ENCODE measurements at regions not wholly inside any gene's neighbourhood (a gene's known extent, or its start where the extent isn't known, plus 50 kb on each side); places are given as distances from the start of the nearest gene placed in this dataset.

DNA sequence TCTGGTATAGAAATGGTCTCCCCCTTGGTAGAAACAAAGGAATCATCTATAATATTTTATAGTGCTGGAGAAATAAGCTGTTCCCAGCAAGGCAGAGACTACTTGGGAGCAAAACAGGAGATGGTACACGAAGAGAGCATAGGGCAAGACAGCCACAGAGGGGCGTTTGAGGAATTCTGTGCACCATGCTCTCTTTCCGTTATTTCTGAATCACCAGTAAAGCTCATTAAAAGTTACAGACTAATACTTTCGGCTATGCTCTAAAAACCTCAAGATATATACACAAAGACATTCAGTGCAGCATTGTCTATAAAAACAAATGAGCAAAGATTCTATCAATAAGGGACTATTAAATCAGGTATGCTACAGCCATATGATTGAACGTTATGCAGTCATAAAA is 68.5 kb upstream of the FHIP2A start:
- no peak overlapping the region for H3K14ac ChIP-seq (ENCODE audit: insufficient read length)
- no peak overlapping the region for H4K91ac ChIP-seq (replicated peaks; ENCODE audit: insufficient read length, low read length)
- no peak overlapping the region for H3K27ac ChIP-seq (ENCODE audit: low read depth, low read length)
- H3K27me3 ChIP-seq (replicated peaks in 1 of 4; ENCODE audit: control insufficient read depth in 3 of 4, extremely low read depth in 1 of 4, insufficient read depth in 3 of 4, low read length in 3 of 4), result no peaks in the 10 kb centered on the region
- H2BK15ac ChIP-seq (ENCODE audit: low read length), result no peak overlapping the region
- 88% methylated on average over 5 of the region's 5 CpGs; no CpG with 5 or more reads in 1 of the 2 experiments for WGBS, 2 experiments (ENCODE audit: extremely low coverage in 1 of 2, insufficient coverage in 1 of 2, insufficient read length in 1 of 2, insufficient replicate concordance in 2 of 2, low coverage in 1 of 2, low lambda C conversion rate in 2 of 2, missing lambda C conversion rate in 1 of 2)
- no peak overlapping the region for H3K23ac ChIP-seq (ENCODE audit: insufficient read length)
- H3K79me2 ChIP-seq (ENCODE audit: control insufficient read depth in 1 of 2, insufficient read depth in 2 of 2, low read length in 2 of 2), result no peaks in the 10 kb centered on the region
- no peak overlapping the region for H2BK120ac ChIP-seq (replicated peaks; ENCODE audit: low read depth, low read length)
- H3K4me1 ChIP-seq (replicated peaks in 1 of 4; ENCODE audit: control insufficient read depth in 3 of 4, insufficient read depth in 4 of 4, low read length in 3 of 4), result no peaks in the 10 kb centered on the region
- H2AFZ ChIP-seq (ENCODE audit: low read length), result no peak overlapping the region
- H3K23me2 ChIP-seq (ENCODE audit: low read depth, low read length), result no peaks in the 10 kb centered on the region
- no peaks in the 10 kb centered on the region for H3K36me3 ChIP-seq (ENCODE audit: control insufficient read depth in 2 of 4, insufficient read depth in 4 of 4, low read length in 3 of 4)
- FAIRE-seq (no peak), DNase-seq (ENCODE audit: low read depth in 1 of 2, low spot score in 2 of 2) (no peak)
- no peak overlapping the region for H2BK5ac ChIP-seq (ENCODE audit: low read depth, low read length)
- H4K20me1 ChIP-seq (replicated peaks in 1 of 2; ENCODE audit: control insufficient read depth in 1 of 2, insufficient read depth in 2 of 2, low read length in 2 of 2), result no peaks in the 10 kb centered on the region
- H3K79me1 ChIP-seq (ENCODE audit: low read depth, low read length), result no peaks in the 10 kb centered on the region
- no peak overlapping the region for H3K4ac ChIP-seq (replicated peaks; ENCODE audit: insufficient read length, low read depth, low read length)
- H3K9ac ChIP-seq (replicated peaks in 1 of 4; ENCODE audit: extremely low read depth in 1 of 4, low read depth in 3 of 4, low read length in 3 of 4), result no peak overlapping the region
- no peaks in the 10 kb centered on the region for H3K9me3 ChIP-seq (ENCODE audit: insufficient read depth in 2 of 2, low read depth in 1 of 2, low read length in 1 of 2)
- no peak overlapping the region for H2BK20ac ChIP-seq (ENCODE audit: low read length)
- H3K18ac ChIP-seq (ENCODE audit: extremely low read depth, low read length), result no peak overlapping the region
- H4K8ac ChIP-seq (ENCODE audit: extremely low read depth, insufficient read depth, low read length), result no peak overlapping the region
- POLR2A ChIA-PET (ENCODE audit: partially characterized antibody), result no interaction called here
- no peak overlapping the region for H3K4me2 ChIP-seq (ENCODE audit: insufficient read depth in 1 of 2, low read depth in 2 of 2, low read length in 2 of 2)
- no peak overlapping the region for H4K5ac ChIP-seq (ENCODE audit: insufficient read length, low read depth, low read length)
- no peak overlapping the region for H3K4me3 ChIP-seq (ENCODE audit: extremely low read depth in 1 of 4, insufficient read depth in 2 of 4, low read depth in 3 of 4, low read length in 4 of 4)
- CTCF ChIA-PET (ENCODE audit: partially characterized antibody), result interaction anchor here (1.0 kb wide), 1 partner anchor 33 kb away, joined by 4 read pairs; no protein-coding TSS in a partner anchor
- no peak overlapping the region for H3K56ac ChIP-seq (replicated peaks; ENCODE audit: insufficient read length, low read depth, low read length)
- H2AK5ac ChIP-seq (ENCODE audit: low read depth, low read length), result no peak overlapping the region
- no peak overlapping the region for H2BK12ac ChIP-seq (ENCODE audit: low read depth, low read length)
- TF ChIP-seq POLR2A (IDR thresholded peaks at IDR 0.05; ENCODE audit: control extremely low read depth in 1 of 2, low read depth in 2 of 2, low read length in 2 of 2) (no peak), SP1 (IDR thresholded peaks at IDR 0.05; ENCODE audit: low read depth, low read length) (no peak), BCL11A (IDR thresholded peaks at IDR 0.05; ENCODE audit: low read depth in 2 of 2, low read length in 2 of 2) (no peak)
